SK-N-SH (cell line): ENCODE measurements at regions not wholly inside any gene's neighbourhood (a gene's known extent, or its start where the extent isn't known, plus 50 kb on each side); places are given as distances from the start of the nearest gene placed in this dataset.
"Not testable (repeated sequence)": the region's sequence is repeated elsewhere in the genome, so short reads cannot be mapped to it uniquely, and the experiment has no call there.

Source experiments
- CTCF ChIA-PET: fragments of 300-600, 350-600 bp; formaldehyde crosslinking; extraction: SDS; loops from one replicate; lab custom pipeline; 2021; lab: Yijun Ruan, JAX
- POLR2A ChIA-PET: fragments of 350-600 bp; sonication (Branson Sonifier 250); formaldehyde crosslinking; extraction: SDS; loops from one replicate; lab custom pipeline; 2020; ENCODE audit warnings: antibody characterized with exemption, inconsistent platforms; lab: Yijun Ruan, JAX
- DNase-seq: peaks from one replicate; pipeline ENCODE4 v3.0.0; 2012
- H2AFZ ChIP-seq: fragments of 200-600 bp; sonication (generic); 2 replicates; pipeline ENCODE4 v1.8.1; 2016; ENCODE audit warnings: antibody characterized with exemption, mild to moderate bottlenecking, low read depth
- H3F3A ChIP-seq: fragments of 200-600 bp; sonication (generic); replicated peaks from 2 replicates; pipeline ENCODE3; 2016; ENCODE audit warnings: antibody characterized with exemption, mild to moderate bottlenecking; ENCODE audit not compliant: insufficient read depth
- H3K27ac ChIP-seq, 2 experiments: fragments of 200-500 bp in 1 of 2; fragments of 200-600 bp in 1 of 2; sonication (Bioruptor generic) in 1 of 2; sonication (generic), shearing (Covaris generic) in 1 of 2; 2 replicates each; pipeline versions ENCODE4 v1.5.1 to v1.6.1; 2014 to 2016; ENCODE audit warnings: low read depth in 2 of 2, inconsistent platforms in 1 of 2, low read length in 1 of 2, mild to moderate bottlenecking in 1 of 2, mixed read lengths in 1 of 2
- H3K27me3 ChIP-seq: fragments of 200-600 bp; sonication (generic), shearing (Covaris generic); 2 replicates; pipeline ENCODE4 v1.6.1; 2016; ENCODE audit warnings: mixed run types; ENCODE audit not compliant: insufficient read depth
- H3K36me3 ChIP-seq, 2 experiments: fragments of 200-500 bp in 1 of 2; fragments of 200-600 bp in 1 of 2; sonication (Bioruptor generic) in 1 of 2; sonication (generic) in 1 of 2; replicated peaks in 1 of 2; 2 replicates each; pipeline versions ENCODE3 to v1.5.1; 2014 to 2016; ENCODE audit warnings: low read length in 1 of 2, mild to moderate bottlenecking in 1 of 2; ENCODE audit not compliant: insufficient read depth in 2 of 2, control insufficient read depth in 1 of 2
- H3K4me1 ChIP-seq, 2 experiments: fragments of 200-500 bp in 1 of 2; fragments of 200-600 bp in 1 of 2; sonication (Bioruptor generic) in 1 of 2; sonication (generic), shearing (Covaris generic) in 1 of 2; 2 replicates each; pipeline versions ENCODE4 v1.5.1 to v1.6.1; 2014 to 2016; ENCODE audit warnings: low read depth in 1 of 2, low read length in 1 of 2, mixed run types in 1 of 2; ENCODE audit not compliant: insufficient read depth in 2 of 2, control insufficient read depth in 1 of 2
- H3K4me2 ChIP-seq: fragments of 200-600 bp; sonication (generic), shearing (Covaris generic); 2 replicates; pipeline ENCODE4 v1.6.1; 2017; ENCODE audit warnings: mixed run types
- H3K4me3 ChIP-seq, 2 experiments: fragments of 200-500 bp in 1 of 2; fragments of 200-600 bp in 1 of 2; sonication (Bioruptor generic) in 1 of 2; sonication (generic), shearing (Covaris generic) in 1 of 2; 2 replicates each; pipeline versions ENCODE4 v1.5.1 to v1.8.1; 2014 to 2016; ENCODE audit warnings: low read depth in 2 of 2, inconsistent platforms in 1 of 2, low read length in 1 of 2, mild to moderate bottlenecking in 1 of 2, mixed read lengths in 1 of 2, moderate library complexity in 1 of 2
- H3K79me2 ChIP-seq: fragments of 200-600 bp; sonication (generic); 2 replicates; pipeline ENCODE4 v1.8.1; 2017; ENCODE audit warnings: mild to moderate bottlenecking; ENCODE audit not compliant: insufficient read depth
- H3K9ac ChIP-seq: fragments of 200-600 bp; sonication (generic); 2 replicates; pipeline ENCODE4 v1.6.1; 2017; ENCODE audit warnings: mixed run types
- H3K9me2 ChIP-seq: fragments of 200-600 bp; sonication (generic); 2 replicates; pipeline ENCODE4 v1.6.1; 2017; ENCODE audit warnings: mixed run types
- H3K9me3 ChIP-seq: fragments of 200-600 bp; sonication (generic); 2 replicates; pipeline ENCODE4 v1.6.1; 2017; ENCODE audit warnings: mixed run types, mild to moderate bottlenecking, moderate library complexity
- H4K20me1 ChIP-seq: fragments of 200-600 bp; sonication (generic); 2 replicates; pipeline ENCODE4 v1.6.1; 2017; ENCODE audit warnings: mild to moderate bottlenecking, mixed run types; ENCODE audit not compliant: insufficient read depth
- CHD2 ChIP-seq: fragments of 150-350 bp; IDR thresholded peaks from 2 replicates; pipeline ENCODE4 v1.6.1; 2018; ENCODE audit warnings: low read length; ENCODE audit not compliant: partially characterized antibody
- ELF1 ChIP-seq: IDR thresholded peaks from 2 replicates; pipeline ENCODE4 v1.4.0; 2012
- EP300 ChIP-seq, 2 experiments: IDR thresholded peaks; 2 replicates each; pipeline versions ENCODE4 v1.4.0 to v1.6.1; 2012; ENCODE audit warnings: borderline replicate concordance in 1 of 2, low read depth in 1 of 2, low read length in 1 of 2
- FOXJ3 ChIP-seq: sonication (generic); formaldehyde crosslinking; IDR thresholded peaks from 2 replicates; pipeline ENCODE4 v1.5.1; 2020; ENCODE audit warnings: mild to moderate bottlenecking, missing genetic modification reagents
- JUND ChIP-seq: IDR thresholded peaks from 2 replicates; pipeline ENCODE4 v1.4.0; 2012
- MEF2A ChIP-seq: IDR thresholded peaks from 2 replicates; pipeline ENCODE4 v1.4.0; 2012; ENCODE audit warnings: low read depth, borderline replicate concordance
- MXI1 ChIP-seq: IDR thresholded peaks from 2 replicates; pipeline ENCODE4 v1.6.1; 2012; ENCODE audit warnings: mild to moderate bottlenecking, low read depth, low read length, improper control_type of control experiment
- NFIC ChIP-seq: IDR thresholded peaks from 2 replicates; pipeline ENCODE4 v1.4.0; 2012; ENCODE audit warnings: borderline replicate concordance
- NRF1 ChIP-seq: IDR thresholded peaks from 2 replicates; pipeline ENCODE4 v1.6.1; 2012; ENCODE audit warnings: low read depth, mild to moderate bottlenecking, low read length
- RAD21 ChIP-seq: IDR thresholded peaks from 2 replicates; pipeline ENCODE4 v1.6.1; 2012; ENCODE audit warnings: mild to moderate bottlenecking, low read length
- RCOR1 ChIP-seq: fragments of 150-350 bp; IDR thresholded peaks from 2 replicates; pipeline ENCODE4 v1.6.1; 2017; ENCODE audit warnings: antibody characterized with exemption, low read length
- REST ChIP-seq: IDR thresholded peaks from 2 replicates; pipeline ENCODE4 v1.6.1; 2012; ENCODE audit warnings: mild to moderate bottlenecking, low read depth, low read length, moderate library complexity
- RXRA ChIP-seq: IDR thresholded peaks from 2 replicates; pipeline ENCODE4 v1.4.0; 2012; ENCODE audit warnings: low read depth, mild to moderate bottlenecking, borderline replicate concordance
- TCF12 ChIP-seq: IDR thresholded peaks from 2 replicates; pipeline ENCODE4 v1.4.0; 2012
- TEAD4 ChIP-seq: IDR thresholded peaks from 2 replicates; pipeline ENCODE4 v1.4.0; 2012; ENCODE audit warnings: mild to moderate bottlenecking, borderline replicate concordance; ENCODE audit not compliant: insufficient read depth
- WGBS: methylation state at CpG from one replicate; pipeline ENCODE4 v1.1.6; 2017; ENCODE audit warnings: low lambda C conversion rate; 5-methylcytosine and 5-hydroxymethylcytosine counted together
- TF ChIP-seq, protein P1 (sequence below): IDR thresholded peaks from 2 replicates; pipeline ENCODE4 v1.4.0; 2012; ENCODE audit warnings: low read depth, borderline replicate concordance
- TF ChIP-seq, protein P2 (sequence below): IDR thresholded peaks from 2 replicates; pipeline ENCODE4 v1.4.0; 2012; ENCODE audit warnings: low read depth
- TF ChIP-seq, protein P3 (sequence below): IDR thresholded peaks from 2 replicates; pipeline ENCODE4 v1.4.0; 2012; ENCODE audit warnings: low read depth, borderline replicate concordance

DNA sequence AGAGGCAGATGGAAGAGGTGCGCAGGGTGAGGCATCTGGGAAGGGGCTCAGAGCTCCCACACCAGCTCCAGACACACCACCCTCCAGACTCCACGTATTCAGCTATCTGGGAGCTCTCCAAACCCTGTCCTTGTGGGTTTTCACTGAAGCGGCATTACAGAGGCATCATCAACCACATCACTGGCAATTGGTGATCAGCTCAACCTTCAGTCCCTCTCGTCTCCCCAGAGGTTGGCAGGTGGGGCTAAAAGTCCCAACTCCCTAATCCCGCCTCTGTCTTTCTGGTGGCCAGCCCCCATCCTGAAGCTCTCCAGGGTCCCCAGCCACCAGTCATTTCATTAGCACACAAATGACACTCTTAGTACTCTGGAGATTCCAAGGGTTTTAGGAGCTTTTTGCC is 123.9 kb downstream of the KCNJ12 start (continued):
- TF ChIP-seq CHD2 (no peak), FOXJ3 (no peak), TEAD4 (no peak), TCF12 (no peak), NRF1 (no peak), REST (no peak)

- CTCF ChIA-PET = interaction anchor here (1.2 to 3.2 kb wide), 2 partner anchors 10 to 45 kb away, joined by 4 to 23 read pairs; no protein-coding TSS in a partner anchor
- H3K9me3 ChIP-seq, H3K9me2 ChIP-seq, DNase-seq, H3K4me1 ChIP-seq, H4K20me1 ChIP-seq, H3K9ac ChIP-seq, H3F3A ChIP-seq, H3K4me2 ChIP-seq, H3K79me2 ChIP-seq, H2AFZ ChIP-seq, H3K27ac ChIP-seq, H3K4me3 ChIP-seq, POLR2A ChIA-PET, H3K36me3 ChIP-seq: not testable (repeated sequence)
- WGBS = 46% methylated on average over 15 of the region's 15 CpGs
- peaks cover 10% of the 10 kb centered on the region; the same call in 1 of the 2 replicates for H3K27me3 ChIP-seq
Measured at GRCh38 chr17:21501927-21502700, 126.0 kb downstream of the KCNJ12 start.

DNA sequence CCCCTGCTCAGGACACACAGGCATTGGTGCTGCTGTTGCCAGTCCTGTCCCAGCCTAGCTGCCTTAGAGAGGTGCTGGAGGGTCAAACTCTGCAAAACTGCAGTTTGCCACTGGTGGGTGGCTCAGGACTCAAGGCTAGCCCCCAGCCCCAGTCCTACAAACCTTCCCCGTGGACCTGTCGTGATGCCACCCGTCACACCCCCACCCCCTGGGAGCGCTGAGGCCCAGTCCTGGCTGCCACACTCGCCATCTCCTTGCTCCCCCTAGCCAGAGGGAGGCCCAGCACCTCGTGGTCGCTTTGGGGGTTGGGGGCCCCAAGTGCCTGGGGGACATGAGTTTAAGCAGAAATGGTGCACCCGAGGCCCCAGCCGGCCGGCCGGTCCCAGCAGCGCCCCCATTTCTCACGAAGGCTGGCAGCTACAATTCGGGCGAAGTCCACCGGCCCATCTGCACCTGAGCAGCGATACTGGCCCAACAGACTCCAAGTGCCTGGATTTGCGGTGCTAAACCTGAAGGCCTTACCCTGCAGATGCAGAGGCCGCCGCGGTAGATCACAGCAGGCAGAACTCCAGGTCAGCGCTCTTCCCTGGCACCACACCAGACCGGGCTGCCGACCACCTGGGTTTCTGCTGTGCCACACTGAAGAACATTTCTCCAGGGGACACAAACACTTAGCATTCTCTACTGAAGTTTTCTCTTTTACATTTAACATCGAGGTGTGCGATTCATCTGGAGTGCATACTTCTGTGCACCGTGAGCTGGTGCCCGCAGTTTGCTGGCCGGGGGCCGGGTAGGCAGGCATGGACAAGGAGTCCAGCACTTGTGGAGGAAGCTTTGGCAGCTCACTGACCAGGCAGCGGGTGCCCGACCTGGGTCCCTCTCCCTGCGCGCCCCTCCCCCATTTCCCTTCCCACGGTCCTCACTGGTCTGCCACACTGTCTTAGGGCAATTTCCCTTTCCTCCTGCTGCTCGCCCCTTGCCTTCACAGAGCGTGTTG is 130.0 kb downstream of the KCNJ12 start:
- POLR2A ChIA-PET = no interaction called here

More for the DNA sequence above, 130.0 kb downstream of the KCNJ12 start:
- Histone ChIP-seq H2AFZ (no peak overlapping the region), H3K9me3 (no peaks in the 10 kb centered on the region), H3F3A (no peaks in the 10 kb centered on the region), H4K20me1 (no peaks in the 10 kb centered on the region), H3K4me2 (no peak overlapping the region), H3K27me3 (no peaks in the 10 kb centered on the region), H3K4me3 (no peak overlapping the region), H3K36me3 (no peaks in the 10 kb centered on the region), H3K4me1 (no peaks in the 10 kb centered on the region), H3K79me2 (no peaks in the 10 kb centered on the region), H3K9ac (no peak overlapping the region), H3K9me2 (no peaks in the 10 kb centered on the region), H3K27ac (no peak overlapping the region)
- TF ChIP-seq, protein P1, sequence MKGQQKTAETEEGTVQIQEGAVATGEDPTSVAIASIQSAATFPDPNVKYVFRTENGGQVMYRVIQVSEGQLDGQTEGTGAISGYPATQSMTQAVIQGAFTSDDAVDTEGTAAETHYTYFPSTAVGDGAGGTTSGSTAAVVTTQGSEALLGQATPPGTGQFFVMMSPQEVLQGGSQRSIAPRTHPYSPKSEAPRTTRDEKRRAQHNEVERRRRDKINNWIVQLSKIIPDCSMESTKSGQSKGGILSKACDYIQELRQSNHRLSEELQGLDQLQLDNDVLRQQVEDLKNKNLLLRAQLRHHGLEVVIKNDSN = no peak
- TF ChIP-seq EP300 (IDR thresholded peaks at IDR 0.05; ENCODE audit: borderline replicate concordance in 1 of 2, low read depth in 1 of 2, low read length in 1 of 2) (no peak), ELF1 (no peak), RXRA (no peak), JUND (no peak), MXI1 (no peak), CHD2 (no peak), RAD21 (no peak), MEF2A (no peak), TEAD4 (no peak), RCOR1 (no peak), NFIC (no peak)
- TF ChIP-seq, protein P2, sequence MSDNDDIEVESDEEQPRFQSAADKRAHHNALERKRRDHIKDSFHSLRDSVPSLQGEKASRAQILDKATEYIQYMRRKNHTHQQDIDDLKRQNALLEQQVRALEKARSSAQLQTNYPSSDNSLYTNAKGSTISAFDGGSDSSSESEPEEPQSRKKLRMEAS = no peak
- TF ChIP-seq, protein P3, sequence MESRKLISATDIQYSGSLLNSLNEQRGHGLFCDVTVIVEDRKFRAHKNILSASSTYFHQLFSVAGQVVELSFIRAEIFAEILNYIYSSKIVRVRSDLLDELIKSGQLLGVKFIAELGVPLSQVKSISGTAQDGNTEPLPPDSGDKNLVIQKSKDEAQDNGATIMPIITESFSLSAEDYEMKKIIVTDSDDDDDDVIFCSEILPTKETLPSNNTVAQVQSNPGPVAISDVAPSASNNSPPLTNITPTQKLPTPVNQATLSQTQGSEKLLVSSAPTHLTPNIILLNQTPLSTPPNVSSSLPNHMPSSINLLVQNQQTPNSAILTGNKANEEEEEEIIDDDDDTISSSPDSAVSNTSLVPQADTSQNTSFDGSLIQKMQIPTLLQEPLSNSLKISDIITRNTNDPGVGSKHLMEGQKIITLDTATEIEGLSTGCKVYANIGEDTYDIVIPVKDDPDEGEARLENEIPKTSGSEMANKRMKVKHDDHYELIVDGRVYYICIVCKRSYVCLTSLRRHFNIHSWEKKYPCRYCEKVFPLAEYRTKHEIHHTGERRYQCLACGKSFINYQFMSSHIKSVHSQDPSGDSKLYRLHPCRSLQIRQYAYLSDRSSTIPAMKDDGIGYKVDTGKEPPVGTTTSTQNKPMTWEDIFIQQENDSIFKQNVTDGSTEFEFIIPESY = no peak
- DNase-seq = no peak
- CTCF ChIA-PET = no interaction called here
- 83% methylated on average over 24 of the region's 37 CpGs for WGBS
